Lower leg skin (tissue), 4 donors: ENCODE measurements at regions not wholly inside any gene's neighbourhood (a gene's known extent, or its start where the extent isn't known, plus 50 kb on each side); places are given as distances from the start of the nearest gene placed in this dataset.

ENCODE experiments used
- DNase-seq, 2 donors: peaks; one replicate each; pipeline ENCODE4 v3.0.0-alpha.2; 2019; ENCODE audit warnings: low spot score in 2 of 2
- H3K4me3 ChIP-seq: fragments of 200-600 bp; sonication (generic); 2 replicates; pipeline ENCODE4 v1.5.1; 2017; ENCODE audit warnings: mild to moderate bottlenecking, low read depth; ENCODE audit not compliant: poor library complexity, severe bottlenecking
- POLR2A ChIP-seq, 2 donors: fragments of 450-650 bp; IDR thresholded peaks; one replicate each; pipeline ENCODE4 v1.6.1; 2016 to 2017; ENCODE audit warnings: antibody characterized with exemption in 2 of 2, mild to moderate bottlenecking in 1 of 2, moderate library complexity in 1 of 2
- WGBS, 2 donors: methylation state at CpG; one replicate each; pipeline ENCODE4 v1.1.5; 2018; 5-methylcytosine and 5-hydroxymethylcytosine counted together
- intact Hi-C: fragments of 100-400 bp; cut with DNase I; formaldehyde crosslinking; loops from one replicate; pipeline ENCODE4 v1.15.0; 2023; ENCODE audit warnings: low total_unique reads
- TF ChIP-seq, protein P1 (sequence below), 3 donors: fragments of 450-650 bp; IDR thresholded peaks; one replicate each; pipeline ENCODE4 v1.5.1; 2016; ENCODE audit warnings: antibody characterized with exemption in 3 of 3, mild to moderate bottlenecking in 3 of 3, moderate library complexity in 2 of 3

DNA sequence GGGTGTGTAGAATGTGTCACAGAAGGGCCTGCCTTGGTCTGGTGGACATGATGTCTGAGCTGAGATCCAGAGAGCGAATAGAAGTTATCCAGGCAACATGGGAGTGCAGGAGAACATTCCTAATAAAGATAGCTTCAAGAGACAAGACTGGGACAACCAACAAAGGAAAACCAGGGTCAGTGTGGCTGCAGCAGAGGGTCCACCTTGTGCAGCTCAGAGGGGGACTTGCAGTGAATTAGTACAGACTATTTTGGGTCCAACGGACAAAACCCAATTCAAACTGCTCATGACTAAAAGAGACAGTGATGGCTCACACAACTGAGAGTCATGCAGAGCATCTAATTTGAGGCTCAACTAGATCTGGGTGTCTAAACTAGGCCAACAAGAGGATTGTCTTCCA is 192.1 kb downstream of the CBLN1 start:
- 73 to 90% methylated on average over 2 of the region's 2 CpGs for WGBS, 2 donors
- DNase-seq, result no peak
- no peak overlapping the region for H3K4me3 ChIP-seq
- intact Hi-C loops, result no loop called here
- no peak for TF ChIP-seq POLR2A (IDR thresholded peaks at IDR 0.05)
- TF ChIP-seq, protein P1, sequence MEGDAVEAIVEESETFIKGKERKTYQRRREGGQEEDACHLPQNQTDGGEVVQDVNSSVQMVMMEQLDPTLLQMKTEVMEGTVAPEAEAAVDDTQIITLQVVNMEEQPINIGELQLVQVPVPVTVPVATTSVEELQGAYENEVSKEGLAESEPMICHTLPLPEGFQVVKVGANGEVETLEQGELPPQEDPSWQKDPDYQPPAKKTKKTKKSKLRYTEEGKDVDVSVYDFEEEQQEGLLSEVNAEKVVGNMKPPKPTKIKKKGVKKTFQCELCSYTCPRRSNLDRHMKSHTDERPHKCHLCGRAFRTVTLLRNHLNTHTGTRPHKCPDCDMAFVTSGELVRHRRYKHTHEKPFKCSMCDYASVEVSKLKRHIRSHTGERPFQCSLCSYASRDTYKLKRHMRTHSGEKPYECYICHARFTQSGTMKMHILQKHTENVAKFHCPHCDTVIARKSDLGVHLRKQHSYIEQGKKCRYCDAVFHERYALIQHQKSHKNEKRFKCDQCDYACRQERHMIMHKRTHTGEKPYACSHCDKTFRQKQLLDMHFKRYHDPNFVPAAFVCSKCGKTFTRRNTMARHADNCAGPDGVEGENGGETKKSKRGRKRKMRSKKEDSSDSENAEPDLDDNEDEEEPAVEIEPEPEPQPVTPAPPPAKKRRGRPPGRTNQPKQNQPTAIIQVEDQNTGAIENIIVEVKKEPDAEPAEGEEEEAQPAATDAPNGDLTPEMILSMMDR (IDR thresholded peaks at IDR 0.05), result no peak

GRCh38 chr16:49089039-49089438 is 192.6 kb downstream of the CBLN1 start:
- intact Hi-C loops, result no loop called here
- 70 to 71% methylated on average over 4 of the region's 4 CpGs for WGBS, 2 donors
- no peak for DNase-seq
- TF ChIP-seq, protein P1 (IDR thresholded peaks at IDR 0.05), result no peak
- no peak for TF ChIP-seq POLR2A (IDR thresholded peaks at IDR 0.05)
- no peak overlapping the region for H3K4me3 ChIP-seq

- 60 to 70% methylated on average over 2 of the region's 2 CpGs for WGBS, 2 donors
- intact Hi-C loops, result no loop called here
- DNase-seq, result no peak
- H3K4me3 ChIP-seq, result no peak overlapping the region
- no peak for TF ChIP-seq POLR2A (IDR thresholded peaks at IDR 0.05)
- TF ChIP-seq, protein P1 (IDR thresholded peaks at IDR 0.05), result no peak
These were observed 196.0 kb downstream of the CBLN1 start for GRCh38 chr16:49085686-49086085.

GRCh38 chr16:49084628-49085390 is 196.8 kb downstream of the CBLN1 start:
- no peak overlapping the region for H3K4me3 ChIP-seq
- TF ChIP-seq POLR2A (IDR thresholded peaks at IDR 0.05), result no peak
- TF ChIP-seq, protein P1 (IDR thresholded peaks at IDR 0.05), result no peak
- no peak for DNase-seq
- intact Hi-C loops, result no loop called here

GRCh38 chr16:49081554-49081953 is 200.1 kb downstream of the CBLN1 start:
- intact Hi-C loops, result no loop called here
- TF ChIP-seq POLR2A (IDR thresholded peaks at IDR 0.05), result no peak
- TF ChIP-seq, protein P1 (IDR thresholded peaks at IDR 0.05), result no peak
- no peak for DNase-seq
- no peak overlapping the region for H3K4me3 ChIP-seq
- 34 to 42% methylated on average over 3 of the region's 3 CpGs for WGBS, 2 donors

DNA sequence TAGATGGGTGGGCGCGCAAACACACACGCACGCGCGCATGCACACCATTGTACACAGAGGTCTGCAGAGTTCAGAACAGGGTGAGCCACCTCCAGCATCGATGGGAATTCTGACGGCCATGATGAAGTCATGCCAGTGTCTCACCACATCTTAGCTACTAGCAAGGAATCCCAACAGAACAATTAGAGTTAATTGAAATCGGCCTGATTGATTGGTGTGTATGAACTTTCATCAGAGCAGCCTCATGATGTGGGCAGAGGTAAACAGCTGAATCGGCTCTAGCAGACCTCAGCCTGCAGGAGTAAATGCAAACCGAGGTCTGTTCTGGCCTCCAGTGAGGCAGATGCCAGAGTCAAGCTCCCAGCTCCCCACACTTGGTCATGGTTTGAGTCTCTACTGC is 200.6 kb downstream of the CBLN1 start:
- intact Hi-C loops, result no loop called here
- TF ChIP-seq, protein P1 (IDR thresholded peaks at IDR 0.05), result no peak
- no peak for TF ChIP-seq POLR2A (IDR thresholded peaks at IDR 0.05)
- no peak overlapping the region for H3K4me3 ChIP-seq
- no peak for DNase-seq
- 89 to 91% methylated on average over 11 of the region's 11 CpGs for WGBS, 2 donors
